Progenitor cell of endocrine pancreas (in vitro differentiated cells): ENCODE measurements at regions not wholly inside any gene's neighbourhood (a gene's known extent, or its start where the extent isn't known, plus 50 kb on each side); places are given as distances from the start of the nearest gene placed in this dataset.

ENCODE experiments used
- DNase-seq: peaks from one replicate; pipeline ENCODE4 v3.0.0; 2021; ENCODE audit warnings: low spot score; ENCODE audit not compliant: unreplicated experiment
- H3K27ac Mint-ChIP-seq: 2 replicates; pipeline ENCODE4 v1.8.0; 2021; ENCODE audit warnings: mild to moderate bottlenecking, moderate library complexity, mixed read lengths
- H3K27me3 Mint-ChIP-seq: 2 replicates; pipeline ENCODE4 v1.8.0; 2021; ENCODE audit warnings: mixed read lengths
- H3K36me3 Mint-ChIP-seq: 2 replicates; pipeline ENCODE4 v1.8.0; 2022; ENCODE audit warnings: mixed read lengths; ENCODE audit not compliant: insufficient read depth
- H3K4me1 Mint-ChIP-seq: 2 replicates; pipeline ENCODE4 v1.8.0; 2021; ENCODE audit warnings: low read depth, mixed read lengths
- H3K4me3 Mint-ChIP-seq: 2 replicates; pipeline ENCODE4 v1.8.0; 2021; ENCODE audit warnings: low read depth, mild to moderate bottlenecking, moderate library complexity, mixed read lengths
- H3K9me3 Mint-ChIP-seq: 2 replicates; pipeline ENCODE4 v1.8.0; 2021; ENCODE audit warnings: low read depth, mixed read lengths
- CTCF ChIP-seq: fragments of 200-600 bp; sonication (generic); IDR thresholded peaks from one replicate; pipeline ENCODE4 v1.5.0; 2021; ENCODE audit warnings: antibody characterized with exemption, mild to moderate bottlenecking; ENCODE audit not compliant: unreplicated experiment

GRCh38 chr1:25001125-25001915 lies 71.2 kb upstream of the RUNX3 start:
- Mint-ChIP-seq H3K36me3 (no peaks in the 10 kb centered on the region), H3K27ac (no peak overlapping the region), H3K9me3 (no peaks in the 10 kb centered on the region), H3K27me3 (peaks cover 8% of the 10 kb centered on the region), H3K4me1 (no peaks in the 10 kb centered on the region), H3K4me3 (no peak overlapping the region)
- no peak for TF ChIP-seq CTCF
- no peak for DNase-seq

- Mint-ChIP-seq H3K9me3 (no peaks in the 10 kb centered on the region), H3K4me1 (peaks cover 2% of the 10 kb centered on the region), H3K36me3 (no peaks in the 10 kb centered on the region), H3K27me3 (no peaks in the 10 kb centered on the region), H3K4me3 (no peak overlapping the region), H3K27ac (no peak overlapping the region)
- no peak for DNase-seq
- no peak for TF ChIP-seq CTCF
Measured at GRCh38 chr1:24999906-25000305, 69.8 kb upstream of the RUNX3 start.

- Mint-ChIP-seq H3K27me3 (no peaks in the 10 kb centered on the region), H3K27ac (no peak overlapping the region), H3K9me3 (no peaks in the 10 kb centered on the region), H3K4me1 (peaks cover 3% of the 10 kb centered on the region), H3K36me3 (no peaks in the 10 kb centered on the region), H3K4me3 (no peak overlapping the region)
- DNase-seq: no peak
- no peak for TF ChIP-seq CTCF
Measured at GRCh38 chr1:24999426-24999825, 69.3 kb upstream of the RUNX3 start.

- Mint-ChIP-seq H3K4me3 (no peak overlapping the region), H3K9me3 (no peaks in the 10 kb centered on the region), H3K4me1 (peaks cover 3% of the 10 kb centered on the region), H3K36me3 (no peaks in the 10 kb centered on the region), H3K27me3 (no peaks in the 10 kb centered on the region), H3K27ac (no peak overlapping the region)
- no peak for TF ChIP-seq CTCF
- DNase-seq: no peak
Measured at GRCh38 chr1:24998563-24999245, 68.6 kb upstream of the RUNX3 start.

- peaks cover 5% of the 10 kb centered on the region for H3K27me3 Mint-ChIP-seq
- no peak for TF ChIP-seq CTCF
- H3K4me1 Mint-ChIP-seq: peaks cover 3% of the 10 kb centered on the region
- H3K9me3 Mint-ChIP-seq: no peaks in the 10 kb centered on the region
- no peak overlapping the region for H3K27ac Mint-ChIP-seq
- no peak overlapping the region for H3K4me3 Mint-ChIP-seq
- no peak for DNase-seq
- H3K36me3 Mint-ChIP-seq: no peaks in the 10 kb centered on the region
Measured at GRCh38 chr1:24996983-24997893, 67.2 kb upstream of the RUNX3 start.
